DOHH2 (cell line): ENCODE measurements at regions not wholly inside any gene's neighbourhood (a gene's known extent, or its start where the extent isn't known, plus 50 kb on each side); places are given as distances from the start of the nearest gene placed in this dataset.

Experiments used
- H3F3A ChIP-seq: fragments of 200-600 bp; sonication (generic), shearing (Covaris generic); 2 replicates; pipeline ENCODE4 v1.6.0; 2016; ENCODE audit warnings: antibody characterized with exemption, mild to moderate bottlenecking; ENCODE audit not compliant: control insufficient read depth, insufficient read depth
- H3K27ac ChIP-seq: fragments of 200-600 bp; sonication (generic); 2 replicates; pipeline ENCODE4 v1.5.1; 2014; ENCODE audit warnings: low read depth, mild to moderate bottlenecking, low read length, moderate library complexity
- H3K27me3 ChIP-seq: fragments of 200-600 bp; sonication (generic); 2 replicates; pipeline ENCODE4 v1.6.1; 2014; ENCODE audit warnings: mild to moderate bottlenecking, low read length, mixed read lengths; ENCODE audit not compliant: control insufficient read depth
- H3K36me3 ChIP-seq: fragments of 200-600 bp; sonication (generic); 2 replicates; pipeline ENCODE4 v1.6.1; 2014; ENCODE audit warnings: mild to moderate bottlenecking, low read length, moderate library complexity, mixed read lengths; ENCODE audit not compliant: control insufficient read depth
- H3K4me1 ChIP-seq: fragments of 200-600 bp; sonication (generic); 2 replicates; pipeline ENCODE4 v1.6.1; 2014; ENCODE audit warnings: mild to moderate bottlenecking, low read length, mixed read lengths; ENCODE audit not compliant: control insufficient read depth
- H3K4me2 ChIP-seq: fragments of 200-600 bp; sonication (generic); 2 replicates; pipeline ENCODE4 v1.6.0; 2014; ENCODE audit warnings: mild to moderate bottlenecking, low read length, moderate library complexity
- H3K4me3 ChIP-seq: fragments of 200-600 bp; sonication (generic); 2 replicates; pipeline ENCODE4 v1.5.1; 2014; ENCODE audit warnings: mild to moderate bottlenecking, low read length, mixed read lengths
- H3K79me2 ChIP-seq: fragments of 200-600 bp; sonication (generic); 2 replicates; pipeline ENCODE4 v1.6.1; 2014; ENCODE audit warnings: mild to moderate bottlenecking, low read length, mixed read lengths; ENCODE audit not compliant: control insufficient read depth
- H3K9me2 ChIP-seq: fragments of 200-600 bp; sonication (generic); replicated peaks from 2 replicates; pipeline ENCODE4 v1.6.1; 2014; ENCODE audit warnings: mild to moderate bottlenecking, low read length, mixed read lengths; ENCODE audit not compliant: control insufficient read depth
- H3K9me3 ChIP-seq: fragments of 200-600 bp; sonication (generic); 2 replicates; pipeline ENCODE4 v1.6.1; 2014; ENCODE audit warnings: antibody characterized with exemption, low read length, mixed read lengths; ENCODE audit not compliant: control insufficient read depth, insufficient read depth
- H4K20me1 ChIP-seq: fragments of 200-600 bp; sonication (generic); 2 replicates; pipeline ENCODE4 v1.6.0; 2014; ENCODE audit warnings: low read depth, mild to moderate bottlenecking, antibody characterized with exemption, low read length, moderate library complexity; ENCODE audit not compliant: control insufficient read depth, insufficient read depth
- EZH2phosphoT487 ChIP-seq: fragments of 200-600 bp; sonication (generic); IDR thresholded peaks from 2 replicates; pipeline ENCODE4 v1.6.1; 2017; ENCODE audit warnings: borderline replicate concordance, mild to moderate bottlenecking, antibody characterized with exemption, low read length, moderate library complexity, mixed read lengths
- TF ChIP-seq, protein P1 (sequence below): fragments of 200-600 bp; sonication (generic); IDR thresholded peaks from one replicate; pipeline ENCODE4 v1.5.1; 2014; ENCODE audit warnings: antibody characterized with exemption, mild to moderate bottlenecking, low read depth, low read length; ENCODE audit not compliant: poor library complexity, severe bottlenecking

DNA sequence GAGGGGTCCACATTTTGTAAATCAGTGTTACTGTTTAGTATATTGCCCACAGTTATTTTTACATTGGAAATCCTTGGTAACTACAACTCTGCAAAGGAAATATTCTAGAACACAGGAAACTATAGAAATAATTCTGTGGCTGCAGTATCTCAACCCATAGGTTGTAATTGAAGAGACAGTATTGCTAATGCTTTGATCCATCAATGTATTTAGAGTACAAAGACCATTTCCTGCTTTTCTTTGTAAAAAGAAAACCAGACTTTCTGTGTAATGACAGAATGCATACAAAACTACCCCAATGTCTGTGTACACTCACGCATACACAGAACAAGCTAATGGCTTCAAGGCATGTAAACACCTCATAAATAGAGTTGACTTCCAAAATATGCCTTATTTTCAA lies 622.1 kb upstream of the ARGLU1 start:
- no peak overlapping the region for H3K4me2 ChIP-seq
- H4K20me1 ChIP-seq: no peaks in the 10 kb centered on the region
- no peaks in the 10 kb centered on the region for H3K27me3 ChIP-seq
- H3K79me2 ChIP-seq: no peaks in the 10 kb centered on the region
- H3K9me2 ChIP-seq: no peaks in the 10 kb centered on the region
- no peak overlapping the region for H3K4me3 ChIP-seq
- H3K4me1 ChIP-seq: no peaks in the 10 kb centered on the region
- TF ChIP-seq, protein P1, sequence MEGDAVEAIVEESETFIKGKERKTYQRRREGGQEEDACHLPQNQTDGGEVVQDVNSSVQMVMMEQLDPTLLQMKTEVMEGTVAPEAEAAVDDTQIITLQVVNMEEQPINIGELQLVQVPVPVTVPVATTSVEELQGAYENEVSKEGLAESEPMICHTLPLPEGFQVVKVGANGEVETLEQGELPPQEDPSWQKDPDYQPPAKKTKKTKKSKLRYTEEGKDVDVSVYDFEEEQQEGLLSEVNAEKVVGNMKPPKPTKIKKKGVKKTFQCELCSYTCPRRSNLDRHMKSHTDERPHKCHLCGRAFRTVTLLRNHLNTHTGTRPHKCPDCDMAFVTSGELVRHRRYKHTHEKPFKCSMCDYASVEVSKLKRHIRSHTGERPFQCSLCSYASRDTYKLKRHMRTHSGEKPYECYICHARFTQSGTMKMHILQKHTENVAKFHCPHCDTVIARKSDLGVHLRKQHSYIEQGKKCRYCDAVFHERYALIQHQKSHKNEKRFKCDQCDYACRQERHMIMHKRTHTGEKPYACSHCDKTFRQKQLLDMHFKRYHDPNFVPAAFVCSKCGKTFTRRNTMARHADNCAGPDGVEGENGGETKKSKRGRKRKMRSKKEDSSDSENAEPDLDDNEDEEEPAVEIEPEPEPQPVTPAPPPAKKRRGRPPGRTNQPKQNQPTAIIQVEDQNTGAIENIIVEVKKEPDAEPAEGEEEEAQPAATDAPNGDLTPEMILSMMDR: no peak
- TF ChIP-seq EZH2phosphoT487: no peak
- H3K9me3 ChIP-seq: no peaks in the 10 kb centered on the region
- H3K36me3 ChIP-seq: no peaks in the 10 kb centered on the region
- H3F3A ChIP-seq: no peaks in the 10 kb centered on the region
- H3K27ac ChIP-seq: no peak overlapping the region

- Histone ChIP-seq H3K4me3 (no peak overlapping the region), H3K4me2 (no peak overlapping the region), H3K79me2 (no peaks in the 10 kb centered on the region), H3F3A (no peaks in the 10 kb centered on the region), H4K20me1 (no peaks in the 10 kb centered on the region), H3K27ac (no peak overlapping the region), H3K9me3 (no peaks in the 10 kb centered on the region), H3K9me2 (no peaks in the 10 kb centered on the region), H3K36me3 (no peaks in the 10 kb centered on the region), H3K27me3 (no peaks in the 10 kb centered on the region), H3K4me1 (no peaks in the 10 kb centered on the region)
- TF ChIP-seq, protein P1: no peak
- no peak for TF ChIP-seq EZH2phosphoT487
These were observed 618.0 kb upstream of the ARGLU1 start for GRCh38 chr13:107185889-107186288.

DNA sequence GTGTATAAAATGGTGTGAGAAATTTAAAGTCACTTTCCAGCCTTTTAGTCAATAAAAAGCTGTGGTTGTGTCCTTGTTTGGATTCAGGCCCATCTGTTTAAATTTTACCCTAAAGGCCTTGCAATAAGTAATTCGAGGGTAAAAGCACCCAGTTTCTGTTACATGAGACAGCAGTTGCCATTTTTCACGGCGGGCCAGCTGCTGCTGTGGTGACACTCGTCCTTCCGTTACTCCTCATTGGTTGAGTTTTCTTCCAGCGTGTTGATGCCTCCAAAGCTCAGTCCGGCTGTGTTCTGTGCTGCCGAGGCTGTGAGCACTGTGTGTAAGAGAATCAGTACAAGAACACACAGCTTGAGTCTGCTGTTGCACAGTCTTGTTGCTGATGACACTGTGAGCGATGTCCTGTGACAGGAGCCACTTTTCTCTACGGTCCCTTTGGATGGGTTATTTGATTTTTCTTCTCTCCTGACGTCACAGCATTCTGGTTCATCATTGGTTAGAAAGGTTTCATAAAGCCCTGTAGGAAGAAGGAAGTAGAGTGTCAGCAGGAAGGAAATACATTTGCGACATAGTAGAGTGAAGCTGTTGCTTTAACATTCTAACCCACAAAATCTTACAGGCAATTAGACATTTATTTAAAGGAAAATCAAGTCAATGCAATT lies 602.5 kb upstream of the ARGLU1 start:
- Histone ChIP-seq H3K4me3 (no peak overlapping the region), H3K9me3 (no peaks in the 10 kb centered on the region), H3K79me2 (no peaks in the 10 kb centered on the region), H3K9me2 (no peaks in the 10 kb centered on the region), H3K27me3 (no peaks in the 10 kb centered on the region), H3K36me3 (no peaks in the 10 kb centered on the region), H3K4me1 (no peaks in the 10 kb centered on the region), H3K27ac (no peak overlapping the region), H3K4me2 (no peak overlapping the region), H3F3A (no peaks in the 10 kb centered on the region), H4K20me1 (no peaks in the 10 kb centered on the region)
- TF ChIP-seq EZH2phosphoT487: no peak
- TF ChIP-seq, protein P1: no peak
